Parathyroid adenoma (tissue), 2 donors: ENCODE measurements at regions not wholly inside any gene's neighbourhood (a gene's known extent, or its start where the extent isn't known, plus 50 kb on each side); places are given as distances from the start of the nearest gene placed in this dataset.

Experiments
- H2AFZ ChIP-seq: fragments of 300-600 bp; sonication (generic); one replicate; pipeline ENCODE4 v1.7.0; 2017; ENCODE audit warnings: antibody characterized with exemption, mild to moderate bottlenecking
- H3K27ac ChIP-seq: fragments of 300-600 bp; sonication (generic); one replicate; pipeline ENCODE4 v1.7.0; 2017
- H3K27me3 ChIP-seq: fragments of 300-600 bp; sonication (generic); one replicate; pipeline ENCODE4 v1.7.0; 2017; ENCODE audit warnings: low read length; ENCODE audit not compliant: control insufficient read depth, insufficient read depth
- H3K36me3 ChIP-seq: fragments of 300-600 bp; sonication (generic); one replicate; pipeline ENCODE4 v1.7.0; 2017; ENCODE audit warnings: low read length; ENCODE audit not compliant: control insufficient read depth, insufficient read depth
- H3K4me1 ChIP-seq: fragments of 300-600 bp; sonication (generic); one replicate; pipeline ENCODE4 v1.7.0; 2017; ENCODE audit warnings: control low read depth
- H3K4me2 ChIP-seq: fragments of 300-600 bp; sonication (generic); one replicate; pipeline ENCODE4 v1.7.0; 2017; ENCODE audit warnings: low read length
- H3K4me3 ChIP-seq: fragments of 300-600 bp; sonication (generic); one replicate; pipeline ENCODE4 v1.7.0; 2017; ENCODE audit warnings: low read depth, low read length
- H3K79me2 ChIP-seq: fragments of 300-600 bp; sonication (generic); one replicate; pipeline ENCODE4 v1.7.0; 2017; ENCODE audit warnings: control low read depth
- H3K9ac ChIP-seq: fragments of 300-600 bp; sonication (generic); one replicate; pipeline ENCODE4 v1.7.0; 2017; ENCODE audit warnings: mild to moderate bottlenecking
- H3K9me3 ChIP-seq: fragments of 300-600 bp; sonication (generic); one replicate; pipeline ENCODE4 v1.7.0; 2017; ENCODE audit warnings: low read length; ENCODE audit not compliant: control insufficient read depth
- CTCF ChIP-seq: fragments of 300-600 bp; sonication (generic); IDR thresholded peaks from one replicate; pipeline ENCODE4 v1.7.0; 2017; ENCODE audit warnings: antibody characterized with exemption, mild to moderate bottlenecking
- donor health status: primary hyperparathyroidism.

- H3K79me2 ChIP-seq, result no peaks in the 10 kb centered on the region
- H3K9me3 ChIP-seq, result no peaks in the 10 kb centered on the region
- H3K4me1 ChIP-seq, result no peaks in the 10 kb centered on the region
- H3K4me2 ChIP-seq, result no peak overlapping the region
- no peak overlapping the region for H3K4me3 ChIP-seq
- no peaks in the 10 kb centered on the region for H3K27me3 ChIP-seq
- no peak overlapping the region for H3K9ac ChIP-seq
- H3K36me3 ChIP-seq, result no peaks in the 10 kb centered on the region
- TF ChIP-seq CTCF, result no peak
- H3K27ac ChIP-seq, result no peak overlapping the region
- no peak overlapping the region for H2AFZ ChIP-seq
These were observed 1056.9 kb upstream of the ATXN8OS start for GRCh38 chr13:69050696-69051095.

GRCh38 chr13:69044629-69045028 is 1063.0 kb upstream of the ATXN8OS start:
- Histone ChIP-seq H3K27me3 (no peaks in the 10 kb centered on the region), H3K9ac (no peak overlapping the region), H3K9me3 (no peaks in the 10 kb centered on the region), H3K4me1 (no peaks in the 10 kb centered on the region), H3K27ac (no peak overlapping the region), H3K4me2 (no peak overlapping the region), H3K79me2 (no peaks in the 10 kb centered on the region), H2AFZ (no peak overlapping the region), H3K36me3 (no peaks in the 10 kb centered on the region), H3K4me3 (no peak overlapping the region)
- TF ChIP-seq CTCF, result no peak

- Histone ChIP-seq H3K4me2 (no peak overlapping the region), H3K27me3 (no peaks in the 10 kb centered on the region), H2AFZ (no peak overlapping the region), H3K4me1 (no peaks in the 10 kb centered on the region), H3K4me3 (no peak overlapping the region), H3K79me2 (no peaks in the 10 kb centered on the region), H3K9ac (no peak overlapping the region), H3K9me3 (no peaks in the 10 kb centered on the region), H3K36me3 (no peaks in the 10 kb centered on the region), H3K27ac (no peak overlapping the region)
- TF ChIP-seq CTCF, result no peak
These were observed 1066.7 kb upstream of the ATXN8OS start for GRCh38 chr13:69040898-69041297.

GRCh38 chr13:69035771-69036170 is 1071.9 kb upstream of the ATXN8OS start:
- Histone ChIP-seq H3K36me3 (no peaks in the 10 kb centered on the region), H3K4me3 (no peak overlapping the region), H3K27ac (no peak overlapping the region), H3K4me1 (no peaks in the 10 kb centered on the region), H3K27me3 (no peaks in the 10 kb centered on the region), H2AFZ (no peak overlapping the region), H3K79me2 (no peaks in the 10 kb centered on the region), H3K9me3 (no peaks in the 10 kb centered on the region), H3K4me2 (no peak overlapping the region), H3K9ac (no peak overlapping the region)
- TF ChIP-seq CTCF, result no peak

GRCh38 chr13:69028936-69029335 is 1078.7 kb upstream of the ATXN8OS start:
- Histone ChIP-seq H3K4me1 (no peaks in the 10 kb centered on the region), H3K9me3 (no peaks in the 10 kb centered on the region), H3K27ac (no peak overlapping the region), H2AFZ (no peak overlapping the region), H3K4me2 (no peak overlapping the region), H3K27me3 (no peaks in the 10 kb centered on the region), H3K9ac (no peak overlapping the region), H3K4me3 (no peak overlapping the region), H3K36me3 (no peaks in the 10 kb centered on the region), H3K79me2 (no peaks in the 10 kb centered on the region)
- no peak for TF ChIP-seq CTCF
